Endothelial cell of umbilical vein (primary cell): ENCODE measurements at regions not wholly inside any gene's neighbourhood (a gene's known extent, or its start where the extent isn't known, plus 50 kb on each side); places are given as distances from the start of the nearest gene placed in this dataset.

Experiments used
- BruUV-seq: library from RNA; stranded (reverse); fragments of 400-500 nt; replicated peaks from 2 replicates; lab custom pipeline; 2021; lab: Mats Ljungman, UMichigan
- CTCF ChIA-PET: fragments of 300-600, 350-600 bp; sonication (Branson Sonifier 250); formaldehyde crosslinking; loops from one replicate; lab custom pipeline; 2021; ENCODE audit warnings: antibody characterized with exemption, inconsistent platforms; lab: Charles Lee
- POLR2A ChIA-PET: fragments of 300-600, 350-600 bp; sonication (Branson Sonifier 250); formaldehyde crosslinking; loops from one replicate; lab custom pipeline; 2021; ENCODE audit warnings: antibody characterized with exemption, inconsistent platforms; lab: Charles Lee
- DNase-seq: peaks from one replicate; pipeline ENCODE4 v3.0.0-alpha.2; 2011; ENCODE audit warnings: low read depth, low spot score
- FAIRE-seq: peaks from 2 replicates; lab custom pipeline; 2011; peaks lifted over from hg19 to GRCh38; lab: Jason Lieb, UNC
- H2AFZ ChIP-seq: 2 replicates; pipeline ENCODE4 v1.6.0; 2012; ENCODE audit warnings: low read depth, low read length, control low read depth, inconsistent platforms
- H3K27ac ChIP-seq: 2 replicates; pipeline ENCODE4 v1.5.1; 2011; ENCODE audit warnings: low read depth, mild to moderate bottlenecking, control low read depth, low read length, moderate library complexity; ENCODE audit not compliant: insufficient read depth
- H3K27me3 ChIP-seq, 2 experiments: 2 replicates each; pipeline versions ENCODE4 v1.6.0 to v1.6.1; 2011; ENCODE audit warnings: low read length in 2 of 2, mixed read lengths in 1 of 2; ENCODE audit not compliant: control insufficient read depth in 2 of 2, insufficient read depth in 2 of 2
- H3K36me3 ChIP-seq, 2 experiments: 2 replicates in 1 of 2; 3 replicates in 1 of 2; pipeline ENCODE4 v1.5.1; 2011; ENCODE audit warnings: low read length in 2 of 2, mild to moderate bottlenecking in 1 of 2, moderate library complexity in 1 of 2; ENCODE audit not compliant: control insufficient read depth in 2 of 2, insufficient read depth in 2 of 2; ENCODE audit errors: extremely low read depth in 1 of 2
- H3K4me1 ChIP-seq: 3 replicates; pipeline ENCODE4 v1.5.1; 2011; ENCODE audit warnings: mild to moderate bottlenecking, low read length; ENCODE audit not compliant: control insufficient read depth, insufficient read depth; ENCODE audit errors: extremely low read depth
- H3K4me2 ChIP-seq: 2 replicates; pipeline ENCODE4 v1.6.1; 2011; ENCODE audit warnings: low read length, control low read depth, mixed read lengths; ENCODE audit not compliant: insufficient read depth
- H3K4me3 ChIP-seq, 3 experiments: fragments of 200-600 bp in 1 of 3; sonication (generic), shearing (Covaris generic) in 1 of 3; replicated peaks in 1 of 3; 2 replicates each; pipeline ENCODE4 v1.5.1; 2011 to 2016; ENCODE audit warnings: control low read depth in 3 of 3, low read length in 3 of 3, mild to moderate bottlenecking in 2 of 3, inconsistent platforms in 1 of 3, low read depth in 1 of 3, moderate library complexity in 1 of 3; ENCODE audit not compliant: insufficient read depth in 1 of 3
- H3K79me2 ChIP-seq: 2 replicates; pipeline ENCODE4 v1.6.0; 2012; ENCODE audit warnings: low read length, inconsistent platforms; ENCODE audit not compliant: control insufficient read depth, insufficient read depth
- H3K9ac ChIP-seq: replicated peaks from 2 replicates; pipeline ENCODE3; 2011; ENCODE audit warnings: low read length, control low read depth; ENCODE audit not compliant: insufficient read depth; ENCODE audit errors: extremely low read depth
- H3K9me1 ChIP-seq: replicated peaks from 3 replicates; pipeline ENCODE4 v1.6.0; 2011; ENCODE audit warnings: mild to moderate bottlenecking, low read length; ENCODE audit not compliant: control insufficient read depth, insufficient read depth; ENCODE audit errors: extremely low read depth
- H3K9me3 ChIP-seq: replicated peaks from 2 replicates; pipeline ENCODE4 v1.5.1; 2012; ENCODE audit warnings: low read length, inconsistent platforms; ENCODE audit not compliant: control insufficient read depth, insufficient read depth
- H4K20me1 ChIP-seq: replicated peaks from 2 replicates; pipeline ENCODE3; 2011; ENCODE audit warnings: mild to moderate bottlenecking, low read length; ENCODE audit not compliant: control insufficient read depth, insufficient read depth; ENCODE audit errors: extremely low read depth
- EZH2 ChIP-seq: IDR thresholded peaks from 2 replicates; pipeline ENCODE4 v1.6.1; 2012; ENCODE audit warnings: borderline replicate concordance, low read depth, mild to moderate bottlenecking, moderate library complexity, low read length, inconsistent platforms; ENCODE audit not compliant: severe bottlenecking
- FOS ChIP-seq: IDR thresholded peaks from 2 replicates; pipeline ENCODE4 v1.6.1; 2011; ENCODE audit warnings: mild to moderate bottlenecking, low read length, moderate library complexity, borderline replicate concordance; ENCODE audit not compliant: insufficient read depth
- GATA2 ChIP-seq: IDR thresholded peaks from 2 replicates; pipeline ENCODE4 v1.7.0; 2011; ENCODE audit warnings: low read depth, mild to moderate bottlenecking, moderate library complexity, mixed read lengths, low read length; ENCODE audit not compliant: insufficient read length, insufficient read depth
- JUN ChIP-seq: IDR thresholded peaks from 2 replicates; pipeline ENCODE4 v1.6.1; 2011; ENCODE audit warnings: borderline replicate concordance, low read depth; ENCODE audit not compliant: insufficient read length, insufficient read depth
- MYC ChIP-seq: IDR thresholded peaks from one replicate; pipeline ENCODE4 v1.6.1; 2011; ENCODE audit warnings: mild to moderate bottlenecking, low read depth, low read length
- POLR2A ChIP-seq: IDR thresholded peaks from 2 replicates; pipeline ENCODE4 v1.6.1; 2012; ENCODE audit warnings: low read depth, mild to moderate bottlenecking, control low read depth, low read length
- dilution Hi-C: fragments of 300-500 bp; cut with MboI; formaldehyde crosslinking; loops from one replicate; pipeline ENCODE4 v1.15.0; 2019; ENCODE audit warnings: low sequenced_read_pairs; ENCODE audit not compliant: extremely low pct_ligation_motif_present
- intact Hi-C: fragments of 100-400 bp; cut with micrococcal nuclease; formaldehyde crosslinking; loops from one replicate; pipeline ENCODE4 v1.10.0; 2022
- TF ChIP-seq, protein P1 (sequence below), 2 donors: IDR thresholded peaks; 1 replicate in 1 of 2; 2 replicates in 1 of 2; pipeline ENCODE4 v1.5.1; 2011; ENCODE audit warnings: low read length in 2 of 2, mild to moderate bottlenecking in 2 of 2, moderate library complexity in 2 of 2, control low read depth in 1 of 2, inconsistent platforms in 1 of 2, low read depth in 1 of 2; ENCODE audit not compliant: insufficient read depth in 1 of 2; ENCODE audit errors: extremely low read depth in 1 of 2
- TF ChIP-seq, protein P2 (sequence below): IDR thresholded peaks from 2 replicates; pipeline ENCODE4 v1.6.1; 2011; ENCODE audit not compliant: insufficient read depth, insufficient read length

DNA sequence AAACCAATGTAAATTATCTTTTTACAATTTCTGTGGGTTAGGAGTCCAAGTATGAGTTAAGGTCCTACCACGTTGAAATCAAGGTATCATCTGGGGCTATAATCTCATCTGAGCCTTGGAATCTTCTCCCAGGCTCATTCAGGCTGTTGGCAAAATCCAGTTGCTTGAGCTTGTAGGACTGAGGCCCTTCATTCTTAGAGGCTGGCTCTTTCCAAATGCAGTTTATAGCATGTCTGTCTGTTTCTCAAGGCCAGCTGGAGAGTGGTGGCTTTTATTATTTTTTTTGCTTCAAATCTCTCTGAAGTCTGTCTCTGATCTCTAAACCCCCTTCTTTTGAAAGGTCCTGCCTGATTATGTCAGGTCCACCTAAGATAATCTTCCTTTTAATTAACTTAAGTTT is 177.2 kb upstream of the ASCC3 start:
- Histone ChIP-seq H3K9me1 (no peaks in the 10 kb centered on the region), H3K27ac (no peak overlapping the region), H3K9ac (no peak overlapping the region), H3K79me2 (no peaks in the 10 kb centered on the region), H2AFZ (no peak overlapping the region), H3K36me3 (no peaks in the 10 kb centered on the region), H3K4me3 (no peak overlapping the region), H4K20me1 (no peaks in the 10 kb centered on the region), H3K4me2 (no peak overlapping the region), H3K27me3 (no peaks in the 10 kb centered on the region), H3K9me3 (peaks cover 8% of the 10 kb centered on the region), H3K4me1 (no peaks in the 10 kb centered on the region)
- no TSS peak for BruUV-seq
- ChIA-PET CTCF (no interaction called here), POLR2A (no interaction called here)
- no peak for DNase-seq
- TF ChIP-seq GATA2 (no peak), MYC (no peak), FOS (no peak)
- TF ChIP-seq, protein P1, sequence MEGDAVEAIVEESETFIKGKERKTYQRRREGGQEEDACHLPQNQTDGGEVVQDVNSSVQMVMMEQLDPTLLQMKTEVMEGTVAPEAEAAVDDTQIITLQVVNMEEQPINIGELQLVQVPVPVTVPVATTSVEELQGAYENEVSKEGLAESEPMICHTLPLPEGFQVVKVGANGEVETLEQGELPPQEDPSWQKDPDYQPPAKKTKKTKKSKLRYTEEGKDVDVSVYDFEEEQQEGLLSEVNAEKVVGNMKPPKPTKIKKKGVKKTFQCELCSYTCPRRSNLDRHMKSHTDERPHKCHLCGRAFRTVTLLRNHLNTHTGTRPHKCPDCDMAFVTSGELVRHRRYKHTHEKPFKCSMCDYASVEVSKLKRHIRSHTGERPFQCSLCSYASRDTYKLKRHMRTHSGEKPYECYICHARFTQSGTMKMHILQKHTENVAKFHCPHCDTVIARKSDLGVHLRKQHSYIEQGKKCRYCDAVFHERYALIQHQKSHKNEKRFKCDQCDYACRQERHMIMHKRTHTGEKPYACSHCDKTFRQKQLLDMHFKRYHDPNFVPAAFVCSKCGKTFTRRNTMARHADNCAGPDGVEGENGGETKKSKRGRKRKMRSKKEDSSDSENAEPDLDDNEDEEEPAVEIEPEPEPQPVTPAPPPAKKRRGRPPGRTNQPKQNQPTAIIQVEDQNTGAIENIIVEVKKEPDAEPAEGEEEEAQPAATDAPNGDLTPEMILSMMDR (IDR thresholded peaks at IDR 0.05; ENCODE audit: extremely low read depth in 1 of 2, insufficient read depth in 1 of 2, low read depth in 1 of 2, low read length in 2 of 2), result no peak
- TF ChIP-seq, protein P2, sequence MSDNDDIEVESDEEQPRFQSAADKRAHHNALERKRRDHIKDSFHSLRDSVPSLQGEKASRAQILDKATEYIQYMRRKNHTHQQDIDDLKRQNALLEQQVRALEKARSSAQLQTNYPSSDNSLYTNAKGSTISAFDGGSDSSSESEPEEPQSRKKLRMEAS, result no peak
- dilution Hi-C loops (no loop called here), intact Hi-C loops (no loop called here)
- FAIRE-seq, result no peak

DNA sequence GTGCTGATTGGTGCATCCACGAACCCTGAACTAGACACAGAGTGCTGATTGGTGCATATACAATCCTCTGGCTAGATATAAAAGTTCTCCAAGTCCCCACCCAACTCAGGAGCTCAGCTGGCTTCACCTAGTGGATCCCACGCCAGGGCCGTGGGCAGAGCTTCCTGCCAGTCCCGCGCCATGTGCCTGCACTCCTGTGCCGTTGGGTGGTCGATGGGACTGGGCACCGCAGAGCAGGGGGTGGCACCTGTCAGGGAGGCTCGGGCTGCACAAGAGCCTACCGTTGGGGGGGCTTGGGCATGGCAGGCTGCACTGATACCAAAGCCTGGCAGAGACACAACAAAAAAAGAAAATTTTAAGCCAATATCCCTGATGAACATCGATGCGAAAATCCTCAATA is 185.4 kb upstream of the ASCC3 start:
- no peaks in the 10 kb centered on the region for H3K9me1 ChIP-seq
- CTCF ChIA-PET, result no interaction called here
- no TSS peak for BruUV-seq

More for the DNA sequence above, 185.4 kb upstream of the ASCC3 start:
- Histone ChIP-seq H3K4me1 (no peaks in the 10 kb centered on the region), H2AFZ (no peak overlapping the region), H3K36me3 (no peaks in the 10 kb centered on the region), H3K27me3 (no peaks in the 10 kb centered on the region), H3K27ac (no peak overlapping the region), H3K4me2 (no peak overlapping the region), H3K4me3 (no peak overlapping the region), H3K9ac (no peak overlapping the region), H4K20me1 (no peaks in the 10 kb centered on the region), H3K79me2 (no peaks in the 10 kb centered on the region), H3K9me3 (no peaks in the 10 kb centered on the region)
- no peak for FAIRE-seq
- no peak for DNase-seq
- dilution Hi-C loops (no loop called here), intact Hi-C loops (no loop called here)
- POLR2A ChIA-PET, result no interaction called here
- TF ChIP-seq, protein P2, result no peak
- no peak for TF ChIP-seq FOS
- TF ChIP-seq JUN, result no peak
- no peak for TF ChIP-seq EZH2
- TF ChIP-seq POLR2A, result no peak
